DOHH2 (cell line): ENCODE measurements at regions not wholly inside any gene's neighbourhood (a gene's known extent, or its start where the extent isn't known, plus 50 kb on each side); places are given as distances from the start of the nearest gene placed in this dataset.

ENCODE experiments used
- H3F3A ChIP-seq: fragments of 200-600 bp; sonication (generic), shearing (Covaris generic); 2 replicates; pipeline ENCODE4 v1.6.0; 2016; ENCODE audit warnings: antibody characterized with exemption, mild to moderate bottlenecking; ENCODE audit not compliant: control insufficient read depth, insufficient read depth
- H3K27ac ChIP-seq: fragments of 200-600 bp; sonication (generic); 2 replicates; pipeline ENCODE4 v1.5.1; 2014; ENCODE audit warnings: low read depth, mild to moderate bottlenecking, low read length, moderate library complexity
- H3K27me3 ChIP-seq: fragments of 200-600 bp; sonication (generic); 2 replicates; pipeline ENCODE4 v1.6.1; 2014; ENCODE audit warnings: mild to moderate bottlenecking, low read length, mixed read lengths; ENCODE audit not compliant: control insufficient read depth
- H3K36me3 ChIP-seq: fragments of 200-600 bp; sonication (generic); 2 replicates; pipeline ENCODE4 v1.6.1; 2014; ENCODE audit warnings: mild to moderate bottlenecking, low read length, moderate library complexity, mixed read lengths; ENCODE audit not compliant: control insufficient read depth
- H3K4me1 ChIP-seq: fragments of 200-600 bp; sonication (generic); 2 replicates; pipeline ENCODE4 v1.6.1; 2014; ENCODE audit warnings: mild to moderate bottlenecking, low read length, mixed read lengths; ENCODE audit not compliant: control insufficient read depth
- H3K4me2 ChIP-seq: fragments of 200-600 bp; sonication (generic); 2 replicates; pipeline ENCODE4 v1.6.0; 2014; ENCODE audit warnings: mild to moderate bottlenecking, low read length, moderate library complexity
- H3K4me3 ChIP-seq: fragments of 200-600 bp; sonication (generic); 2 replicates; pipeline ENCODE4 v1.5.1; 2014; ENCODE audit warnings: mild to moderate bottlenecking, low read length, mixed read lengths
- H3K79me2 ChIP-seq: fragments of 200-600 bp; sonication (generic); 2 replicates; pipeline ENCODE4 v1.6.1; 2014; ENCODE audit warnings: mild to moderate bottlenecking, low read length, mixed read lengths; ENCODE audit not compliant: control insufficient read depth
- H3K9me2 ChIP-seq: fragments of 200-600 bp; sonication (generic); replicated peaks from 2 replicates; pipeline ENCODE4 v1.6.1; 2014; ENCODE audit warnings: mild to moderate bottlenecking, low read length, mixed read lengths; ENCODE audit not compliant: control insufficient read depth
- H3K9me3 ChIP-seq: fragments of 200-600 bp; sonication (generic); 2 replicates; pipeline ENCODE4 v1.6.1; 2014; ENCODE audit warnings: antibody characterized with exemption, low read length, mixed read lengths; ENCODE audit not compliant: control insufficient read depth, insufficient read depth
- H4K20me1 ChIP-seq: fragments of 200-600 bp; sonication (generic); 2 replicates; pipeline ENCODE4 v1.6.0; 2014; ENCODE audit warnings: low read depth, mild to moderate bottlenecking, antibody characterized with exemption, low read length, moderate library complexity; ENCODE audit not compliant: control insufficient read depth, insufficient read depth
- CTCF ChIP-seq: fragments of 200-600 bp; sonication (generic); IDR thresholded peaks from one replicate; pipeline ENCODE4 v1.5.1; 2014; ENCODE audit warnings: antibody characterized with exemption, mild to moderate bottlenecking, low read depth, low read length; ENCODE audit not compliant: poor library complexity, severe bottlenecking
- EZH2phosphoT487 ChIP-seq: fragments of 200-600 bp; sonication (generic); IDR thresholded peaks from 2 replicates; pipeline ENCODE4 v1.6.1; 2017; ENCODE audit warnings: borderline replicate concordance, mild to moderate bottlenecking, antibody characterized with exemption, low read length, moderate library complexity, mixed read lengths

GRCh38 chr7:41130086-41130485, 572.8 kb downstream of the INHBA start:
- Histone ChIP-seq H3K36me3 (no peaks in the 10 kb centered on the region), H3K4me3 (no peak overlapping the region), H3F3A (no peaks in the 10 kb centered on the region), H3K4me1 (peaks cover 48% of the 10 kb centered on the region), H3K27ac (no peak overlapping the region), H4K20me1 (no peaks in the 10 kb centered on the region), H3K9me3 (no peaks in the 10 kb centered on the region), H3K4me2 (no peak overlapping the region), H3K27me3 (no peaks in the 10 kb centered on the region), H3K79me2 (no peaks in the 10 kb centered on the region), H3K9me2 (no peaks in the 10 kb centered on the region)
- TF ChIP-seq EZH2phosphoT487 (no peak), CTCF (no peak)

GRCh38 chr7:41125343-41125742, 577.5 kb downstream of the INHBA start:
- H3K9me2 ChIP-seq = no peaks in the 10 kb centered on the region
- no peaks in the 10 kb centered on the region for H4K20me1 ChIP-seq
- H3K9me3 ChIP-seq = no peaks in the 10 kb centered on the region; the same call in 1 of the 2 replicates
- H3K27ac ChIP-seq = no peak overlapping the region
- no peaks in the 10 kb centered on the region for H3K79me2 ChIP-seq
- TF ChIP-seq EZH2phosphoT487 = no peak
- TF ChIP-seq CTCF = no peak
- H3K27me3 ChIP-seq = no peaks in the 10 kb centered on the region
- no peak overlapping the region for H3K4me2 ChIP-seq
- H3K4me1 ChIP-seq = peaks cover 9% of the 10 kb centered on the region
- H3K36me3 ChIP-seq = no peaks in the 10 kb centered on the region
- H3F3A ChIP-seq = no peaks in the 10 kb centered on the region
- no peak overlapping the region for H3K4me3 ChIP-seq

GRCh38 chr7:41122256-41122987, 580.5 kb downstream of the INHBA start:
- no peak overlapping the region for H3K4me2 ChIP-seq
- H3K27ac ChIP-seq = no peak overlapping the region
- no peaks in the 10 kb centered on the region for H3K36me3 ChIP-seq
- H3K79me2 ChIP-seq = no peaks in the 10 kb centered on the region
- H3K4me3 ChIP-seq = no peak overlapping the region
- TF ChIP-seq EZH2phosphoT487 (no peak), CTCF (no peak)
- no peaks in the 10 kb centered on the region; the same call in 1 of the 2 replicates for H3K9me3 ChIP-seq
- no peaks in the 10 kb centered on the region for H3F3A ChIP-seq
- no peaks in the 10 kb centered on the region for H3K27me3 ChIP-seq
- H4K20me1 ChIP-seq = no peaks in the 10 kb centered on the region
- no peaks in the 10 kb centered on the region for H3K4me1 ChIP-seq
- no peaks in the 10 kb centered on the region for H3K9me2 ChIP-seq
